GM12875 (cell line): ENCODE measurements at regions not wholly inside any gene's neighbourhood (a gene's known extent, or its start where the extent isn't known, plus 50 kb on each side); places are given as distances from the start of the nearest gene placed in this dataset.

ENCODE experiments used
- H3K4me3 ChIP-seq: one replicate; pipeline ENCODE4 v1.5.1; 2011; ENCODE audit warnings: low read depth, low read length, control low read depth
- CTCF ChIP-seq: IDR thresholded peaks from 2 replicates; pipeline ENCODE4 v1.5.1; 2011; ENCODE audit warnings: low read depth, mild to moderate bottlenecking, control low read depth, inconsistent platforms, low read length, moderate library complexity, borderline replicate concordance; ENCODE audit not compliant: insufficient read depth

DNA sequence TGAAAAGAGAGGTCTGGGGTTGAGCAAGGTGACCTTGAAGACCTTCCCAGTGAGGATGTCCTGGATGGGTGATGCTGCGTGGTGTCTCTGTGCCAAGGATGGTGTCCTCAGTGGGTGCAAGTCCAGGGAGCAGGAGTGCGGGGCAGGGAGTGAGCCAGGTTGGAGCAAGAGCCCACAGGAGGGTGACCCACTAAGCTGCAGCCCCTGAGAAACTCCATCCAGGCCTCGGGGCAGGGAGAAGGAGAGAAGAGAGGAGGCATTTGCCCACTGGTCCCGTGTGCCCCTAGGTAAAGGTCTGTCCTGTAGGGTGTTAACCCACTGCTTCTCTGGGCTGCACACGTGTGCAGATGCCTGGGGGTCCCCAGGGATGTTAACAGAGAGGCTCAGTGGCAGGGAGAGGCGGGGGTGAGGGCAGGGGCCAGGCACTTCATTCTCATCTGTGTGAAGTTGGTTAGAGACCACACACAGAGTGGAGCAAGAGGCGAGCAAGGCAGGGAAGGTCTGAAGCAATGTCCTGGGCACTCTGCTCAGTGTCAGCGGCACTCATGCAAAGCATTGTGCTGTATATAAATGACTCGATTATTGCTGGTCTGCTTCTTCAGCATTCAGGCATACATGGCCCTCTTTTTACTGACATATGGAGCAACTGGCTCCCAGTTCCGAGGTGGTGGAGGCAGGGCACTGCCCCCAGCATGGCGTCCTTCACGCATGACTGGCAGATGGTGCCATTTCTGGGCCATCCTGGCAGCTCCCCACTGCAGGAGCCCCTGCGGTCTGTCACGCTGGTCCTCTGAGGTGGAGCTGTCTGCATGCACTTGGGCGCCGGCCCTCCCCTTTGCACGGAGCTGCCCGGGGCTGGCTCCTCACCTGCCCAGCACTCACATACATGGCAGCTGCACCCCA lies 117.2 kb upstream of the HS6ST1 start:
- H3K4me3 ChIP-seq: no peak overlapping the region
- TF ChIP-seq CTCF: no peak

DNA sequence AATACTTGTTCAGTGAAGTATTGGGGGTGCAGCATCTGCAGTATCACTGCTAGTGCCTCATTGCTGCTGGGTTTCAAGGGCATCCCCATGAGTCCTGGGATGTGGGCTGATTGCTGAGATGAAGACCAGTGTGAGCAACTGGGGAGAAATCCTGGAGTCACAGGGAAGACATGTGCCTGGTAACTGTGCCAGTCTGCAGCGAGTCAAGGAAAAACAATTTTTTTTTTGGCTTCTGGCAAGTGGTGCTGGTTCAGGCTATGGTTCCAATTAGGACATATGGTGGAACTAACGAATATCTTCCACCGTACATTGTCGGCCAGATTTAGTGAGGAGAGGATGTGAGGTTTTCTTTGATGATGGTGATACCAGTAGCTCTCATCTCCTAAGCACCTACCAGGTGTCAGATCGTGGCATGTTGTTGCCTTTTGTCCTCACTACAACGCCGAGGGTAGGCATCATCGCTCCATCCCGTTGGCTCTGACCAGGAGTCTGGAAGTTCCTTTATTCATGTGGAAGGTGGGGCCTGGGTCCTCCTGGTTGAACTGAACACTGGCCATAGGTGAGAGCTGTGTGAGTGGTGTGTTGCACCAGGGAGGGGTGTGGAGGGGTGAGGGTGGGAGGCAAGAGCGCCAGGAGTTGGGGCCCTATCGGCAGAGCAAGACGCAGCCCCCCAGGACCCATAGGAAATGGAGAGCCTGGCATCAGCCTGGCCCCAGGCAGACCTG lies 118.0 kb upstream of the HS6ST1 start:
- TF ChIP-seq CTCF: no peak
- no peak overlapping the region for H3K4me3 ChIP-seq

DNA sequence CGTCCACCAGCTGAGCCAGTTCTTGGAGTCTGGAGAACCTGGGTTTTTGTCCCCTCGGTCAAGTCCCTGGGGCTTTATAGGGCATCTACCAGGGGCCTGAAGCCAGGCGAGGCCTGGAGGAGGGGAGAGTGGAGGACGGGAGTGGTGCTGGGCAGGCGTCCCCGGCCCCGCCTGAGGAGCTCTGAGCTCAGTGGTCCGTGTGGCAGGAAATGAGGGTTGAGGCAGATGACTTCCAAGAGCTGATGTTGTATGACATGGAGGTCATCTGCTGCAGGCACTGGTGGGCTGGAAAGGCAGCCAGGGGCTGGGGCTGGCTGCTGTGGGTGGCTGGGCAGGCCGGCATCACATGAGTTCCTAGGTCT lies 118.5 kb upstream of the HS6ST1 start:
- H3K4me3 ChIP-seq: no peak overlapping the region
- no peak for TF ChIP-seq CTCF

- TF ChIP-seq CTCF: no peak
These were observed 119.4 kb upstream of the HS6ST1 start for GRCh38 chr2:128438091-128438490.

GRCh38 chr2:128438586-128438985 lies 119.9 kb upstream of the HS6ST1 start:
- no peak for TF ChIP-seq CTCF

More at GRCh38 chr2:128438091-128438490, 119.4 kb upstream of the HS6ST1 start:
- no peak overlapping the region for H3K4me3 ChIP-seq

GRCh38 chr2:128439031-128439790 lies 120.5 kb upstream of the HS6ST1 start:
- H3K4me3 ChIP-seq: no peak overlapping the region
- TF ChIP-seq CTCF: no peak

More at GRCh38 chr2:128438586-128438985, 119.9 kb upstream of the HS6ST1 start:
- no peak overlapping the region for H3K4me3 ChIP-seq
